HEK293 (cell line): ENCODE measurements at regions not wholly inside any gene's neighbourhood (a gene's known extent, or its start where the extent isn't known, plus 50 kb on each side); places are given as distances from the start of the nearest gene placed in this dataset.

Experiments
- ZNF624 ChIP-seq: fragments of 450-650 bp; formaldehyde crosslinking; IDR thresholded peaks from 2 replicates; pipeline ENCODE4 v1.5.1; 2017; ENCODE audit warnings: missing biosample characterization, missing genetic modification characterization
- ZNF660 ChIP-seq: fragments of 450-650 bp; IDR thresholded peaks from 2 replicates; pipeline ENCODE4 v1.5.1; 2018; ENCODE audit warnings: missing biosample characterization, mild to moderate bottlenecking, missing genetic modification characterization
- TF ChIP-seq, protein P1 (sequence below): IDR thresholded peaks from 2 replicates; pipeline ENCODE4 v1.6.1; 2011; ENCODE audit warnings: mild to moderate bottlenecking, low read depth, low read length, borderline replicate concordance

DNA sequence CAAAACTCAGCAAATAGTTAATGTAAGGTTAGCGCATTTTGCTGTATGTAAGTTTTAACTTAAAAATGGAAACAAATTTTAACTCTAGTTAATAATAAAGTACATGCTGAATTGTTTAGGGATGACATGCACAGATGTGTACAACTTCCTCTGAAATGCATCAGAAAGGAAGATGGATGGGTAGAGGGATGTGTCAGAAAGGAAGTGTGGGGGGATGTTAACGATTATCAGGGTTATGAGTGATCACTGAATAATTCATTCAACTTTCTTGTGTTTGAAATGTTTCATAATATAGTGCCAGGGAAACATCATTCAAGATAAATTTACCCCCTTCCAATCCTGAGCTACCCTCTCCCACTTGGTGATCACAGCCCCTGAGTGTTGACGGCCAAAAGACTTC lies 87.6 kb downstream of the FOXA2 start:
- TF ChIP-seq, protein P1, sequence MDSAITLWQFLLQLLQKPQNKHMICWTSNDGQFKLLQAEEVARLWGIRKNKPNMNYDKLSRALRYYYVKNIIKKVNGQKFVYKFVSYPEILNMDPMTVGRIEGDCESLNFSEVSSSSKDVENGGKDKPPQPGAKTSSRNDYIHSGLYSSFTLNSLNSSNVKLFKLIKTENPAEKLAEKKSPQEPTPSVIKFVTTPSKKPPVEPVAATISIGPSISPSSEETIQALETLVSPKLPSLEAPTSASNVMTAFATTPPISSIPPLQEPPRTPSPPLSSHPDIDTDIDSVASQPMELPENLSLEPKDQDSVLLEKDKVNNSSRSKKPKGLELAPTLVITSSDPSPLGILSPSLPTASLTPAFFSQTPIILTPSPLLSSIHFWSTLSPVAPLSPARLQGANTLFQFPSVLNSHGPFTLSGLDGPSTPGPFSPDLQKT, result no peak
- TF ChIP-seq ZNF660 (tag by site-specific recombination), result no peak
- TF ChIP-seq ZNF624 (tag by site-specific recombination), result no peak
